ENCODE measurements at regions not wholly inside any gene's neighbourhood (a gene's known extent, or its start where the extent isn't known, plus 50 kb on each side); places are given as distances from the start of the nearest gene placed in this dataset.

DNA sequence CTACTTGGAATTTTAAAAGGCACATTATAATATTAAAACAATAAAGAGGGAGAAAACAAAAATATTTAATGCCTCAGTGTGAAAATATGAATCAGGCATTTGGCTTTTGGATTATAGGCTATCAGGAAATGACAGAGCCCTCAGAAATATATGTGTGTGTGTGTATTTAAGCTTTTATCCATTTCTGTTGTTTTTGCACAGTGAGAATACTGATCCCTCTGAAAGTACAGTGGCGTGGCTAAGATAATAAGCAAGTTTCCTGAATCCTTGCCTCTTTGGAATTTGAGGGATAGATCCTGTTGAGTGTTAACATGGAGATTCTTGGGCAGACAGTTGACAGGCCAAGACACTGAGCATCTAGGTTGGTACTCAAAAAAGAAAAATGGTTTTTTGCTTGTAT is 234.8 kb upstream of the ZBTB20 start:
- TF ChIP-seq, protein P1, sequence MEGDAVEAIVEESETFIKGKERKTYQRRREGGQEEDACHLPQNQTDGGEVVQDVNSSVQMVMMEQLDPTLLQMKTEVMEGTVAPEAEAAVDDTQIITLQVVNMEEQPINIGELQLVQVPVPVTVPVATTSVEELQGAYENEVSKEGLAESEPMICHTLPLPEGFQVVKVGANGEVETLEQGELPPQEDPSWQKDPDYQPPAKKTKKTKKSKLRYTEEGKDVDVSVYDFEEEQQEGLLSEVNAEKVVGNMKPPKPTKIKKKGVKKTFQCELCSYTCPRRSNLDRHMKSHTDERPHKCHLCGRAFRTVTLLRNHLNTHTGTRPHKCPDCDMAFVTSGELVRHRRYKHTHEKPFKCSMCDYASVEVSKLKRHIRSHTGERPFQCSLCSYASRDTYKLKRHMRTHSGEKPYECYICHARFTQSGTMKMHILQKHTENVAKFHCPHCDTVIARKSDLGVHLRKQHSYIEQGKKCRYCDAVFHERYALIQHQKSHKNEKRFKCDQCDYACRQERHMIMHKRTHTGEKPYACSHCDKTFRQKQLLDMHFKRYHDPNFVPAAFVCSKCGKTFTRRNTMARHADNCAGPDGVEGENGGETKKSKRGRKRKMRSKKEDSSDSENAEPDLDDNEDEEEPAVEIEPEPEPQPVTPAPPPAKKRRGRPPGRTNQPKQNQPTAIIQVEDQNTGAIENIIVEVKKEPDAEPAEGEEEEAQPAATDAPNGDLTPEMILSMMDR (IDR thresholded peaks at IDR 0.05), result no peak
- TF ChIP-seq ZFX (IDR thresholded peaks at IDR 0.05; ENCODE audit: borderline replicate concordance), result no peak
